Neural cell (in vitro differentiated cells): ENCODE measurements at regions not wholly inside any gene's neighbourhood (a gene's known extent, or its start where the extent isn't known, plus 50 kb on each side); places are given as distances from the start of the nearest gene placed in this dataset.

Experiments
- H2AFZ ChIP-seq: fragments of 200-600, 300-800 bp; sonication (generic), shearing (Covaris generic); 2 replicates; pipeline ENCODE4 v1.6.0; 2014; ENCODE audit warnings: low read depth, mild to moderate bottlenecking, antibody characterized with exemption, low read length, moderate library complexity
- H3F3A ChIP-seq: fragments of 200-600 bp; shearing (Covaris generic); 2 replicates; pipeline ENCODE4 v1.6.1; 2016; ENCODE audit warnings: mild to moderate bottlenecking, moderate library complexity, mixed read lengths, antibody characterized with exemption, low read length; ENCODE audit not compliant: insufficient read depth, poor library complexity, severe bottlenecking
- H3K27ac ChIP-seq: fragments of 200-600, 300-800 bp; sonication (generic), shearing (Covaris generic); 2 replicates; pipeline ENCODE4 v1.5.1; 2014; ENCODE audit warnings: mild to moderate bottlenecking, low read length, moderate library complexity
- H3K27me3 ChIP-seq: fragments of 300-800, 200-600 bp; sonication (generic), shearing (Covaris generic); 2 replicates; pipeline ENCODE4 v1.6.0; 2014; ENCODE audit warnings: mild to moderate bottlenecking, low read depth, low read length, moderate library complexity; ENCODE audit not compliant: insufficient read depth
- H3K36me3 ChIP-seq: fragments of 300-800, 200-600 bp; sonication (generic), shearing (Covaris generic); 2 replicates; pipeline ENCODE4 v1.5.1; 2014; ENCODE audit warnings: mild to moderate bottlenecking, antibody characterized with exemption, low read length, moderate library complexity; ENCODE audit not compliant: insufficient read depth
- H3K4me2 ChIP-seq: fragments of 300-800, 200-600 bp; sonication (generic), shearing (Covaris generic); 2 replicates; pipeline ENCODE4 v1.6.0; 2014; ENCODE audit warnings: mild to moderate bottlenecking, low read length
- H3K4me3 ChIP-seq: fragments of 300-800, 200-600 bp; sonication (generic), shearing (Covaris generic); 2 replicates; pipeline ENCODE4 v1.5.1; 2014; ENCODE audit warnings: mild to moderate bottlenecking, low read length, moderate library complexity
- H3K79me2 ChIP-seq: fragments of 200-600 bp; shearing (Covaris generic); replicated peaks from 2 replicates; pipeline ENCODE4 v1.6.0; 2014; ENCODE audit warnings: mild to moderate bottlenecking, low read length, moderate library complexity; ENCODE audit not compliant: insufficient read depth
- H3K9ac ChIP-seq: fragments of 300-800, 200-600 bp; sonication (generic), shearing (Covaris generic); 2 replicates; pipeline ENCODE4 v1.6.1; 2016; ENCODE audit warnings: mild to moderate bottlenecking, low read length, mixed read lengths
- H3K9me2 ChIP-seq: fragments of 200-600 bp; shearing (Covaris generic); 2 replicates; pipeline ENCODE4 v1.6.1; 2016; ENCODE audit warnings: mild to moderate bottlenecking, low read length, mixed read lengths; ENCODE audit not compliant: insufficient read depth
- H3K9me3 ChIP-seq: fragments of 200-600, 300-800 bp; sonication (generic), shearing (Covaris generic); 2 replicates; pipeline ENCODE4 v1.6.1; 2016; ENCODE audit warnings: mild to moderate bottlenecking, mixed run types, low read length, moderate library complexity, mixed read lengths
- H4K20me1 ChIP-seq: fragments of 200-600 bp; shearing (Covaris generic); 2 replicates; pipeline ENCODE4 v1.6.1; 2016; ENCODE audit warnings: mild to moderate bottlenecking, mixed run types; ENCODE audit not compliant: insufficient read depth
- CTCF ChIP-seq: fragments of 450-650 bp; IDR thresholded peaks from 2 replicates; pipeline ENCODE4 v1.5.1; 2014; ENCODE audit warnings: antibody characterized with exemption, mild to moderate bottlenecking, moderate library complexity; ENCODE audit not compliant: poor library complexity, severe bottlenecking
- EP300 ChIP-seq: fragments of 450-650 bp; conservative IDR thresholded peaks from 2 replicates; pipeline ENCODE4 v1.6.1; 2014; ENCODE audit warnings: antibody characterized with exemption, mild to moderate bottlenecking, moderate library complexity; ENCODE audit not compliant: poor library complexity, severe bottlenecking
- EZH2 ChIP-seq: fragments of 200-600, 300-800 bp; shearing (Covaris generic), sonication (generic); IDR thresholded peaks from 2 replicates; pipeline ENCODE4 v1.6.1; 2014; ENCODE audit warnings: antibody characterized with exemption, low read length, borderline replicate concordance, mild to moderate bottlenecking; ENCODE audit not compliant: insufficient read depth, poor library complexity, severe bottlenecking
- MXI1 ChIP-seq: fragments of 450-650 bp; conservative IDR thresholded peaks from 2 replicates; pipeline ENCODE4 v1.6.1; 2014; ENCODE audit warnings: antibody characterized with exemption, mild to moderate bottlenecking; ENCODE audit not compliant: poor library complexity, severe bottlenecking
- POLR2AphosphoS5 ChIP-seq: IDR thresholded peaks from 2 replicates; pipeline ENCODE4 v1.6.1; 2012
- RAD21 ChIP-seq: fragments of 450-650 bp; conservative IDR thresholded peaks from 2 replicates; pipeline ENCODE4 v1.6.1; 2014; ENCODE audit warnings: antibody characterized with exemption, mild to moderate bottlenecking, moderate library complexity
- REST ChIP-seq: IDR thresholded peaks from 2 replicates; pipeline ENCODE4 v1.6.1; 2012; ENCODE audit warnings: borderline replicate concordance
- SMC3 ChIP-seq: fragments of 450-650 bp; conservative IDR thresholded peaks from 2 replicates; pipeline ENCODE4 v1.6.1; 2014; ENCODE audit warnings: antibody characterized with exemption, mild to moderate bottlenecking, moderate library complexity; ENCODE audit not compliant: poor library complexity
- TAF1 ChIP-seq: IDR thresholded peaks from 2 replicates; pipeline ENCODE4 v1.6.1; 2012; ENCODE audit warnings: low read depth

DNA sequence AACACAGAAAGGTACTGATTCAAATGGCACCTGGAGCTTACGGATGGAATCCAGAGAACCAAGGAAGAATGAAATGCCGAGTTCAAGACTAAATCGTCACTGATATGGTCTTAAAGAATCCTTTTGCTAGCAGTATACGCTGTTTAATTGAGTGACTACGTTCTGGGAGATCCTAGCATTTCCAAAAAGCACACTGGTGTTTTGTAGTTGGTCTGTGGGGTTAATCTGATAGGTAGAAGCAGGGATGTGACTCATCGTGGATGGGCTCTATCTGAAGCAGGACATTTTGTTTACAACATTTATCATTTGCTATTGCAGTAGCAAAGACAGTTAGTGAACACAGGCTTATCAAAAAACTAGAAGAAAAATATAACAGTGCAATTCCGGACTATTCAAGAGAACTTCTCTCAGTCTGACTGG, 169.2 kb upstream of the HMGA2 start:
- no peak overlapping the region for H2AFZ ChIP-seq
- no peak overlapping the region for H3K4me2 ChIP-seq
- no peaks in the 10 kb centered on the region for H3K9me3 ChIP-seq
- H3K27ac ChIP-seq: no peak overlapping the region
- no peaks in the 10 kb centered on the region for H3K79me2 ChIP-seq
- no peaks in the 10 kb centered on the region for H3F3A ChIP-seq
- H3K36me3 ChIP-seq: no peaks in the 10 kb centered on the region
- H3K27me3 ChIP-seq: no peaks in the 10 kb centered on the region
- TF ChIP-seq CTCF: no peak
- no peak for TF ChIP-seq EZH2
- no peak for TF ChIP-seq REST
- no peak for TF ChIP-seq POLR2AphosphoS5
- TF ChIP-seq TAF1: no peak
- TF ChIP-seq EP300: no peak
- TF ChIP-seq MXI1: no peak
- no peak for TF ChIP-seq SMC3
- TF ChIP-seq RAD21: no peak
- no peaks in the 10 kb centered on the region for H4K20me1 ChIP-seq
- H3K9me2 ChIP-seq: no peaks in the 10 kb centered on the region
- no peak overlapping the region for H3K9ac ChIP-seq
- no peak overlapping the region for H3K4me3 ChIP-seq

DNA sequence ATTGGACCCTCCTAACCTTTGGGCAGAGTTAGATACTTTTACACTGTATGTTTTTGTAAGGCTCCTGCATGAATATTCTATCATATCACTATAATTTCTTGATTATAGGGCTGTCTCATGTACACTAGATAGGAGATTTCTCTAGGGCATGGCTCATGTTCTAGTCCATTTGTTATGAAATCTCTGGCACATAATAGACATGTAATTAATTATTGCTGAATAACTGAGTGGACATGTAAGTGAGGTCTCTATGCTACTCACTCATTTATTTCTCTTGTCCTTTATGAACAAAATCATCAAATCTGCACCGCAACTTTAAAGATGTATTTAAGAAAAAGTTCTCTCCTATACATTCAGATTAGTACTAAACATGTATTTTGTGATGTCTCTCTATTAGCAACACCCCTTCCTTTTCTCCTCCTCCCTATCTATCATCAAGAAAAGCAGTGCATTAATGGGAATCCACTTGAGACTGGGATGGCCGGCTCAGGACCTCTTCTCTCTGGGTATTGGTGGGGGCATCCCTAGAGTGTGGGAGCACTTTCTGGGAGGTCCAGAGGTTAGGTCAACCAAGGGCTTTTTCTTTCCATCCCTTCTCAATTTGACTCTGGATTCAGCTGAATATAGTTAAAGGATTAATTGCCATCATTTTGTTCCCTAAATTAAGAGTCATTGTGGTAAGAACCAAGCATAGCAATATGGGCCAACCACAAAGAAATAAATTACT, 168.0 kb upstream of the HMGA2 start:
- no peaks in the 10 kb centered on the region for H3K79me2 ChIP-seq
- no peaks in the 10 kb centered on the region for H4K20me1 ChIP-seq
- no peak for TF ChIP-seq EZH2
- TF ChIP-seq REST: no peak
- TF ChIP-seq EP300: no peak
- no peak for TF ChIP-seq MXI1
- TF ChIP-seq SMC3: no peak
- TF ChIP-seq RAD21: no peak
- TF ChIP-seq CTCF: no peak
- no peak for TF ChIP-seq POLR2AphosphoS5
- TF ChIP-seq TAF1: no peak
- no peak overlapping the region for H3K9ac ChIP-seq
- H3K27ac ChIP-seq: no peak overlapping the region
- no peak overlapping the region for H3K4me3 ChIP-seq
- no peaks in the 10 kb centered on the region for H3K9me3 ChIP-seq
- no peaks in the 10 kb centered on the region for H3K36me3 ChIP-seq
- H3K27me3 ChIP-seq: no peaks in the 10 kb centered on the region
- no peak overlapping the region for H2AFZ ChIP-seq
- no peaks in the 10 kb centered on the region for H3K9me2 ChIP-seq
- H3F3A ChIP-seq: no peaks in the 10 kb centered on the region
- no peak overlapping the region for H3K4me2 ChIP-seq
